AML-193 (cell line): ENCODE measurements at regions not wholly inside any gene's neighbourhood (a gene's known extent, or its start where the extent isn't known, plus 50 kb on each side); places are given as distances from the start of the nearest gene placed in this dataset.

Experiments
- DNase-seq, 2 experiments: peaks; one replicate each; lab custom pipeline; 2025; lab: John Stamatoyannopoulos, UW

DNA sequence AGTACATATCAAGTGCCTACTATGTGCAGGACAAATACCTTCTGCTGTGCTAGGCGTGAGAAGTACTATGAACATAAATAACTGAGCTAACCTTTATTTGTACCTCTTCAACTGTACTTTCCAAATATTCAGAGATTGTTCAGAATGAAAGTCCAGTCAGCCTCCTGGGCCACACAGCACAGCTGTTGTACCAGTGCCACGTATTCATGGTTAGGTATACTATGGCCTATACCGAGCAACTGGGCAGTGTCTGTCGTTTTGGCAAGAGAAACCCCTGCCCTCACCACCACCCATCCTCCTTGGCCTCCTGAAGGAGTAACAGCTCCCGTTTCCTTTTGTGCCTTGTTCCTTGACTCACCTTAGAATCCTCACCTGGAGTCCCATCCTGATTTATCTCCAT, 53.0 kb downstream of the RASSF10 start:
- no peak for DNase-seq

DNA sequence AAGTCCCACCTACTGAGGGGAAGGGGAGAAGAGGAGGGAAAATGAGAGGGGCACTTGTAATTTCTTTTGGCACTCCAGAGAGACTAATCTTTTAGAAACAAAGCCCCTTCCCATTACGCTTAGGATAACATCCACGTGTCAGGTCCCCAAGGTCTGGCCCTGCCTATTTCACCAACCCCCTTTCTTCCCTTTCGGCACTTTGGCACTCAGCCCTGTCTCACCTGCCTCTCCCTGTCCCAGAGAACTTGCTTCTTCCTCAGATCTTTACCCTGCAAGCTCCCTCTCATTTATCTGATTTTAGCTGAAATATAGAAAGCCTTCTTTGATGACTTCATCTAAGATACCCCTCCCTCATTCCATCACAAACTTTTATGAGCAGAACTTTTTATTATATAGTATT, 55.5 kb downstream of the RASSF10 start:
- DNase-seq: no peak

DNA sequence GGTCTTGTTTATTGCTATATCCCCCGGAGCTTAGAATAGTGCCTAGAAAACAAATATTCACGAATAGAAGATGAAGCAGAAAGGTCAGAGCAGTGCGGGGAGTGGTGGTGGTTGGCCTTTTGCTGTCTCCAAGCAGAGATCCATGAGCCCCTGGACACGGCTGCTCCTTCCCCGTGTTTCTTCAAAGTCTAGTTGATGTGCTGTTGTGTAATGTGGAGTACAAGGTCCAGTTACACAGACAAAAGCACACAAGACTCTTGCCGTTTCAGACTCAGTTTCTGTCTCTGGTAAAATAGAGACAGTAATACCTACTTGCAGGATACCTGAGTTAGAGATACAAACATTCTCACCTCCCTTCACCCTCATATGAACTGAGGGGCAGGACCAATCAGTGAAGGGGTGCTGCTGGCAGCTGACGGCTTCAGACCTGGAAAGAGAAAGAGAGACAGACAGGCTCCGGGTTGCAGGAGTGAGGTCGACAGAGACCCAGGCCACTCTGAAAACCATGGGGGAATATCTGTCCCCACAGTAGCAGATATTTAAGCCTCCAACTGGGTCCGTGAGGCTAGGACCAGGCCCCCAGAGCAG, 56.2 kb downstream of the RASSF10 start:
- DNase-seq: no peak

DNA sequence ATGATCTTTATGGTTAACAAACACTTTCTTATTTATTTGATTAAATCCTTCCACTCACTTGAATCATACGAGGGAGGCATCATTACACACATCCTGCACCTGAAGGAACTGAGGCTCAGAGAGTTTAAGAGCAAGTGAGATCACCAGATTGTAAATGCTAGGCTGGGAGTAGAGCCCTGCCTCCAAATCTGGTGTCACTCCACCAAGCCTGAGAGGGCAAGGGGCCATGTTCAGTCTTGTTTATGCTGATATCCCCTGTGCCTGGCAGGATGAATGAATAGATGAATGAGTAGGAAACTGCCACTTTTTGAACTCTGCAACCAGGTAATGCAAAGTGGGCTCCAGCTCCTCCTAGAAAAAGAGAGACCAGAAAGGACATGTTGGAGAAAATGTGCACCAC, 59.1 kb downstream of the RASSF10 start:
- no peak for DNase-seq

DNA sequence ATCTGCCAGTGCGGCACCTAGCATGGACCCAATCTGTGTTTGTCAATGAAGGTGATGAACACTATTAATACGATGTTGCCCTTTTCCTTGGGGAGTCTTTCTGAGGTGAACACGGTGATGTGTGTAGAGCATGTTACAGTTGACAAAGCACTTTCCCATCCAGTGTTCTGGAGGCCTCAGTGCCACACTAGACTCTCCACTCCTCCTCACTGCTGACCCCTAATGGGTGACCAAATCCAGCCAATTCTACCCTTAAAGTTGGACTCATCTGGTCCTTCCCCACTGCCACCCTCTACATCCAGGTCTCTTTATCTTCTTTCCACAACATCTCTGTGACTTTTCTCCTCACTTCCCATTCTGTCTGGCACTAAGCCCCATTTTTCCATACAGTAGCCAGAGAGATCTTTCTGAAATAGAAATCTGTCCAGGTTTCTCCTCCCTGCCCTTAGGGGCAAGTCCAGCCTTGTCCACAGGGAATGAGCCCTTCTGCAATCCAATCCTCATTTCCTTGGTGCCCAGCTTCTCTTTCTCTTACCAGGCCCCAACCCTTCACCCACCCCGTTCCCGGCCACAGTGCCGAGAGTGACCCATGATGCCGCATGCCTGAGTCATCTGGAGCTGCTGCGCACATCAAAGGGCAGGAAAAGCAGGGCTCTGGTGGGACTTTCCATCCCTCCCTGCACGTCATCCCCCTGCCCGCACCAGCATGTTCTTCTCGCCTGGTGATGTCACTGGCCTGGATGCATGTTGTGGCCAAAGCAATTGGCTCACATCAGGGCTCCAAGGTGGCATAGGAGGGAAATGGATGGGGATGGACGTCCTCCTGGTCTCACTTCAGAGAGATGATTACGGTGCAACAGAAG, 64.2 kb downstream of the RASSF10 start:
- no peak for DNase-seq

DNA sequence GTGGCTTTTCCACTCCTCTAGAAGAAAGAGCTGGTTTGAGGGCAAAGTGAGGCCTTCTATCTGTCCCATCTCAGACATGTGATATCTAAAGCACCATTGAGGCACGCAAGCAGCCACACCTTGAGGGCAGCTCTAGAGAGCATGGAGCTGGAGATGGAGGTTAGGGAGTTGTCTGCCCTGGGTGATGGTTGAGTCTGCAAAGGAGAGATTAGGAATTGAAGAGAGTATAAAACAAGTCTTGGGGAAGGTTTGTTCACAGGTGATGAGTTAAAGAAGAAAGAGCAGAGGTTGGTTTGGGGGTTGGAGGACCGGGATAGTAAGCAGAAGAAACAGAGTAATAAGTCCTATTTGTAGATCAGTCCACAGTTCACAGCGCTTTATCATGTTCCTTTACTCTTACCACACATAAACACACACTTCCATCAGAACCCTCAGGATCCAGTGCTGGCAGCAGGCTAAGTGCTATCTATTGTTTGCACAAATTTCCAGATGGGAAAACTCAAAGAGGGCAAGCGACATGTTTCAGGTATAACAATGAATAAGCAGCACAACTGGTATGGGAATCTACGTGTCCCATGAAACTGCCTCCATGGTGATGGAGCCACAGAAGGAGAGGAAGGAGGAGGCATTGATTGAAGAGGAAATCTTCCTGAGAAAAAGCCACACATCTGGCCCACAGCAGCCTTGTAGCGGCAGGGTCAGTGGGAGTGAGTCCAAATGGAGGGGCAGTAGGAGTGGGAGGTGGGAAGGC, 65.8 kb downstream of the RASSF10 start:
- DNase-seq: no peak

DNA sequence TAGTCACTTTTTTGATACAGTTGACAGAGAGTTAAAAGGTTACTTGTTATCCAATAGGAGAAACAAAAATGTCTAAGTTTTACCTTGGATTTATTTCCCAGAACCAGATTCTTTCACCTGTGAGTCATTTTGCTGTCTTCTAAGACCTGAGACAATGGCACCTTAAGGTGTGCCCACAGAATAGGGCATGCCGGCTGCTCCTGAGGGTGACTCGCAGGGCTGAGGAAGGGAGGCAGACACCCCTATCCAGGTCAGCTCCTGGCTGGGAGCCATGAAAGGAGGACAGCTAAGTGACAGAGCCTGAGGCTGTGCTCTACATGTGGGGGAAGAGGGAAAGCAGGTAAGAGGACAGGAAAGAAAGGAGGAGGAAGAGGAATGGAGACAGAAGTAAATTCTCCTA, 67.8 kb downstream of the RASSF10 start:
- no peak for DNase-seq

DNA sequence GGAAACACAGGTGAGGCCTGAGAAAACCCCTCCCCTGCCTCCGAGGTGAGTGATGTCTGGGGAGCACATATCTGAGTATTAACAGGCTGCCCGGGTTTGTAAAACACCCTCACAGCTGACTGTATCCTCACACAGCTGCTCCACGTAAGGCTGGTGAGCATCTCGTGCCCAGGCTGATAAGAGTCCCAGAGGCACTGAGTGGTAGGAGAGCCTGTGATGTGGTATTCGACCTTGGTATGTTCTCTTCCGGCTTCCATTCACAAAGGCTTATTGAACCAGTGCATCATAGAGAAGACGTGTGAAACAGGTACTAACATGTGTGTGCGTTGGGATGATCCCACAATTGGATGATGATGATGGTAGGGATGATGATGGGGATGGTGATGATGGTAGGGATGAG, 71.7 kb downstream of the RASSF10 start:
- no peak for DNase-seq

DNA sequence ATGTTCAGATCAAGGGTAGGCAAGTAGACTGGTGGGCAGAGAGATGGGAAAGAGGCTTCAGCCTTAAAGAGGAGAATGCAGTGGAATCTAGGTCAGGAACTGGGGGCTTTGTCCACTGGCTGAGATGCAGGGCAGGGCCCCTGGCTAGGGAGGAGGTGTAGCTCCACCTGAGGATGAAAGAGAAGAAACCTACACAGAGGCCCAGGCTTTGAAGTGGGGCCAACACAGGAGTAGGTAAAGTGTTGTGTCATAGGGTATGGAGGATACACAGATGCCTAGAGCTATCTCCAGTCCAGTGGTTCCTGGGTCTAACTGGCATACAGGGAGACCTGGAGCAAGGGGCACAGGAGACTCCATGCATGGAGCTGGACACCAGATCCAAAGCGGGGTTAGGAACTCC, 73.5 kb downstream of the RASSF10 start:
- no peak for DNase-seq

DNA sequence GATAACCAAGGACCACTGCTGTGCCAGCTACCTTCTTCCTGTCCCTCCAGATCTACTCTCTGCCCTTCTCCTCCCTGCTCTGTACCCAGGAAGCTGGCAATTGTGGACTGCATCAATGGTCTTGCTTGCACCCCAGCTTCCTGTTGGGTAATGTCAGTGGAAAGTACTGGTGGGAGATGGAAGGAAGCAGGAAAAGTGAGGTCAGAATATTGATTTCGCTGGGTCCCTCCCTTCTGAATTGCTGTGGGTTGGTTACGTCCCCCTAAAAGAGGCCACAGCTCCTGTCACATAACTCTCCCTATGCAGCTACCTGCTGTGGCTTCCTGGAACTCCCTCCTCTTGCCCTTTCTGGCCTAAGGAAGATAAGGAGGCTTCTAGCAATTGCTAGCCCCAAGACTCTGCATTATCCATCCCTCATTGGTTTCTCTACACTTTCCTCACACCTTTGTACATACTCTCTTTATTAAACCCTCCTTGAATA, 81.2 kb downstream of the RASSF10 start:
- DNase-seq: no peak

DNA sequence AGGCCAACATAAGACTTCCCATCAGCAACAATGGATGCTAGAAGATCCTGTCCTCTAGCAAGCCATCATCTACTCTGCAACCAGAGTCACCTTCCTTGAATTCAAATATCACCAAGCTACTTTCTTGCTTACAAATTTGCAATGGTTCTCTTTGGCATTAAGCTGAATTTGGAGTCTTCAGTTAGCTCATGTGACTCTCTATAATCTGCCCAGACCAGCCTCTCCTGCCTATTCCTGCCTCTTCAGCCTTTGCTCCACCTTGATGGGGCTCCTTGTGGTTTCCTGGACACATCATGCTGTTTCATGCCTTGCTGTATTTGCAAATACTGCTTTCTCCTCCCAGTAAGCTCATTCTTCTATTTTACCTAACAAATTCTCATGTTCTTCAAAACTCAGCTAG, 82.3 kb downstream of the RASSF10 start:
- no peak for DNase-seq

DNA sequence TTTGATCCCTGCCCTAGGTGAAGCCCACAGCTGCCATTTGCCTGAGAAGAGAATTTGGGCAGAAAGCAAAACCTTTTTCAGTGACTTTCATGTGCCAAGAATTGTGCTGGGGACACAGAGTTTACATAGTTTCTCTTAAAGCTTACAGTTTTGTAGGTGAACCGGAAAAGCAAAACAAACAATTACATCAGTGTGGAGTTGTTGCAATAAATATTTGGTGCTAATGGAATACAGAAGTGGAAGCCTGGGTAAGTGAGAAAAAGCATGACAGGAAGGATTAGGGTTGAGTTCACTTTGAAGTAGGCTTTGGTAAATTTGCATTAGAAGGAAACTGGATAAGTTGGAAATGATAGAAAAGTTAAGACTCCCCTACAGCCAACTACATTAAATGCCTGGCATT, 82.7 kb downstream of the RASSF10 start:
- DNase-seq: no peak

DNA sequence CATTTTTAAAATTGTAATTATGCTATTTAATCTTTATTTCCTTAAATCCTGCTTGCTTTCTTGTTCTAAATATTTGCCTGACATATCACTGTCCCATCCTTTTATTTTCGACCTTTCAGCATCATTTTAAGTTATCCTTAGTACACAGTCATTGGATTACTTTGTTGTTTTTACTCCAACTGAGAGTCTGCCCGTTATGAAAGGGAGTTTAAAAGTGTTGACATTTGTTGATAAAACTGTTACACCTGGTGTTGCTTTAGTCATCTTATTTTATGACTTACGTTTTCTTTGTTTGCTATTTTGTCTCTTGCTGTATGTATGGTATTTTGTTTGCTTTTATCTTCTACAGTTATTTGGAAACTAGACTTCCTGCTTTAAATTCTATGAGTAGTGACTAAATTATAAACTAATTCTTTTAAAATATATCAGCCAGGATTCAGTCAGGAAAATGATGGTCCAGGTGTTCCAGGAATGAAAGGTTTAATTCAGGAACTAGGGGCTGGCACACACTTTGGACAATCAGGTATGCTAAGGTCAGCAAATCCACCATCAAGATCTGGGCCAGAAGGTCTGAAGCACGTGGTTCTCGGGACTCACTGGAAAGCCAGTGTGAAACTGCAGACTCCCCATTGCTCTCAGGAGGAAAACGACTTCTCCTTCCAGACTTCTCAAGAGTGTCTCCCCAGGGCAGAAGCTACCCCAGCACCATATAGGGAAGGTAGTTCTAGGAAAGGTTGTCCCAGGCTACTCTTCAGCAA, 86.0 kb downstream of the RASSF10 start:
- no peak for DNase-seq

DNA sequence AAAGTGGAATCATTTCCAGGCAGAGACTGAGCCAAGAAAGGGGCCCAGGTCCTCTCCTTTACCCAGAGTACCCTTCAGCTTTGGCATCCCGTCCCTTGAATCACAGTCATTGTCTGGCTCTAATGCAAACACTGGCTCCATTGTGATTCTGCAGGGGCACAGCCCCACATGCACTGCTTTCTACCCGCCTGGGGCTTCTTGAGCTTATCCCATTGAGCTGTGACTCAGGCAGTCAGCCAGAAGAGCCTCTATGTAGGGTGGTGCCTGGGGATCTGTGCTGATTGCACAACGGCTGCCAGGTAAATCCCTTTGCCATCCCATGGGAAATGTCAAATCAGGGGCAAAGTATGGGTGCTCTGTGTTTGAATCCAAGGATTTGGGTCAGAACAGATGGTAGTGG, 88.9 kb downstream of the RASSF10 start:
- no peak for DNase-seq

DNA sequence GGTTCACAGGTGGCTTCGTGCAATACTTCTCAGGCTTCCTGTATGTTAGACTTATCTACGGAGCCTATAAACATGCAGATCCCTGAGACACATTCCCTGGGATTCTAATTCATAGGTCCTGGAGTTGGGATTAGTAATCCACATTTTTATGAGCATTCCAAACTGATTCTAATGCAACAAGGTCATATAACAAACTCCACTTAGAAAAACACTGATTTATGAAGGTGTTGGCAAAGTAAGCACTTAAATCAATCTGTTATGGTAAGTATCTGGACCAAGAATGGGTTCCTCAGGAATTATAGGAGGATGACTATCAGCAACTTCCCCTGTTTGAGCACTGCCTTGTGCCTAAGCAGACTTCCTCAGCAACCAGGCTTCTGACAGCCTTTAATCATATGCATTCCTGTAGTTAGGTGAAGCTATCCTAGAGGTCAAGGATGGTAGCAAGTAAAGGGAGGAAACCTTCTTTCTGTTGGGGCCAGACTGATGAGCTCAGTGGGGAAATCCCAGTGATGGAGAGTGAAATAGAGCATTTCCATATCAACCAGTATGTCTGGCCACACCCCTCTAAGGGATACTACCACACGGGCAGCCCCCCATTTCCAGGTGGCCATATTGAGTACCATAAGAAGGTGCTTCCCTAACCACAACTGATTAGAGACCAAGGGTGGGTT, 89.6 kb downstream of the RASSF10 start:
- DNase-seq: no peak

DNA sequence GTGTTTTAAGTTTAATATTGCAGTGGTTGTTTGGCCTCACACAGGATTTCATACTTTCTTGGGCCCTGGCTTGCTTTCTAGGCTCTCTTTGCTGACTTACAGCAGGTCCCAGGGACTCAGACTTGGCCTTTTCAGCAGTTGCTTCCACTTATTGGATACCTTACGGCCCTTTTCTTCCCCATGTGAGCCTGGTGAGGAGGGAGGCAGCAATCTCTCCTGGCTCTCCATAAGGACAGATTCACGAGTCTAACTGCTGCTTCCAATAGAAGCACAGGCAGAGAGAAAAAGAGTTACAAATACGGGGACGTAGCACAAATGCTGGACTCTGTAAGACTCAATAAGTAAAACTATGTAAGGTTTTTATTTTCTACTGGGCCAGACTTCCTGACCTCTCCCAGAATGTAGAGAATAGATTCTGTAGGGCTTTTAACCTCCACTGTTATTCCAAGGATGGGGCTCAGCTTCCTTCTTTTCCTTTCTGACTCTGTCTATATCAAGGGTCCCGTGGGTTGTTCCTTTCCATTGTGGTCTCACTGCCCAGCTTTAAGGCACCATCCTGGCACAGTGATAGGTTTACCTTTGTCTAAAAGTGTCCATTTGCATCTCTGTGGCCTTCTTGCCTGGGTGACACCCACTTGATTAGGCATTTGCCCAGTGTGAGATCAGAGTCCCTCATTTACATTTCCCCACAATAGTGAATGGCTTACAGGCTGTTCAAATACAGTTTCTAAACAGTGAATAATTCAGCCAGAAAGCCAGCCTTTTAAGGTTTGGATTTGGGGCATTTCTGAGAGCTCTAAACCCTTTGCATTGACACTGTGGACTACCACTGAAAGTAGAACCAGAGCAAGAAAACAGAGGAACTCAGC, 92.8 kb downstream of the RASSF10 start:
- DNase-seq: no peak

DNA sequence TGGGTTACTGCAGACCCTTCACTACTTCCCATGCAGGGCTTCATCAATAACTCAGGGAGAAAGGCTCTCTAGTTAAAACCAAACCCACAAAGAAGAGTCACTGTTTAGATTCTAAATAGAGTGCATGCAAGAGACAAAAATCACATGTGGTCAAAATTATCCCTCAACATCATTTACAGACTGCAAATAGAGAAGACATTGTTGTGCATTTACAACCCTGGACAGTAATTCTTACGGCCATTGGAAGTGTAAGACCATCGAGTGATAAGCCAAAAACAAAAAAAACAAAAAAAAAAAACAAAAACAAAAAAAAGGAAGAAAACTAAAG, 93.4 kb downstream of the RASSF10 start:
- DNase-seq: no peak

DNA sequence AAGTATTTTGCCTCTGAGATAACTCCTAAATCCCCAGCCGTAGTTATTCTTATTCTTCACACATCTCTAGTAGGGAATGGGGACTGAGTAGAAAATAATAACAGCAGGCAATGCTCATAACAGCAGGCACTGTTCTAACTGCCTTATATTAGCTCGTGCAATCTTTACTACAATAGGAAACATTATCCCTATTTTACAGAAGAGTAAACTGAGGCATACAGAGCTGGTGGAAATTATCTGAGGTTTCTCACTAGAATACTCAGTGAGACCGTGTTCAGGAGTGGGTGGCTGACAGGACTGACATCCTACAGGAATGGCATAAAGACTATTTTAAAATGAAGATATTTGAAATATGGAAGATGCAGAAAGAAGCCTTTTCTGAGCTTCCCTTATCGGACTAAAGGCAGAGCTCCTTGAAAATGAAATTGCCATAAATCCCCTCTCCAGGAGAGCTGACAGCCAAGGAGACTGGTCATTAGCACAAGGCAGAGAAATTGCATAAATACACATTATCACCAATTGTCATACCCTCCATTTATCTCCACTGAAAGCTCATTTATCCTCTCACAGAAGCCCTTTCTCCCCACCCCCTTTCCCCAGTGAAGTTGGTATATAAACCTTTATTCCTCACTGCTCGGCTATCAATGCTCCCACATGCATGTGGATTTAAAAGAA, 93.9 kb downstream of the RASSF10 start:
- DNase-seq: no peak

DNA sequence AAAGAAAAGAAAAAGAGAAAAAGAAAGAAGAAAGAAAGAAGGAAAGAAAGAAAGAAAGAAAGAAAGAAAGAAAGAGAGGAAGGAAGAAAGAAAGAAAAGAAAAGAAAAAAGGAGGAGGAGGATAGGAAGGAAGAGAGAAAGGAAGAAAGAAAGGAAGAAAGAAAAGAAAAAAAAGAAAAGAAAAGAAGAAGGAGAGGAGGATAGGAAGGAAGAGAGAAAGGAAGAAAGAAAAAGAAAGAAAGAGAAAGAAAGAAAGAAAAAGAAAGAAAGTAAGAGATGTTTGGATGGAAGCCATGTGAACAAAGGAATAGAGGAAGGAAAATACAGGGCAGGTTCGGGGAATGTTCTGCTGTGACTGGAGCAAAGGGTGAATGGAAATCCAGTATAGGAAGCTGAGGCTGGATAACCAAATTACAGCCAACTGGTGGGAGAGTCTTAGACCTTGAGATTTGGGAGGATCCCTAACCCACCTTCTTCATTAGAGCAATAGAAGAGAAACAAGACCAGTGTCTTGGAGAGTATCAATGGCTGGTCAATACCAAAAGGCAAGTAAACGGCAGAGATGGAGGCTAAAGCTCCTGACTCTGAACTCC, 94.9 kb downstream of the RASSF10 start:
- no peak for DNase-seq
